ENCODE measurements at regions not wholly inside any gene's neighbourhood (a gene's known extent, or its start where the extent isn't known, plus 50 kb on each side); places are given as distances from the start of the nearest gene placed in this dataset.
"Not testable (repeated sequence)": the region's sequence is repeated elsewhere in the genome, so short reads cannot be mapped to it uniquely, and the experiment has no call there.

DNA sequence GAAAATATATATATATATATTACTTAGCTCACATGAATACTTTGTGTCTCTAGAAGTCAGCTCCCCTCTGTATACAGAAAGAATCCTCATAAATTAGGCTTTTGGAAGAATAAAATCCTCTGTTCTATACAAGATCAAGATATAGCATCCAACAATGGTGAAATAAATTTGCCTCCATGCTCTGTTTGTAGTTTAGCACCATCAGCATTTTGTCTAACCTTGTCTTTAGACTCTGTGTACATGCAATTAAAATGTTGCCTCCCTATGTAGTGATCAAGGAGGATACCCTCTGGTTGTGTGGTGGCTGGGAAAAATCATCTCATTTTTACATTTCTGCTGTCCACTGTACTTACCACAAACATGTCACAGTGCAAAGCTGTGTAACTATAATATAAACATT is 189.7 kb downstream of the C7orf25 start:
- no peaks in the 10 kb centered on the region for H3K79me2 ChIP-seq (ENCODE audit: insufficient read depth, low read length)
- H3K4me3 ChIP-seq (ENCODE audit: insufficient read depth, low read depth, low read length) = no peak overlapping the region

GRCh38 chr7:42720991-42721796 is 190.7 kb downstream of the C7orf25 start:
- peak overlapping the region; percentile 9 for H3K27ac Mint-ChIP-seq (ENCODE audit: unreplicated experiment)
- peaks cover 4% of the 10 kb centered on the region for H3K4me1 Mint-ChIP-seq (ENCODE audit: low read depth, unreplicated experiment)
- H3K79me2 ChIP-seq (ENCODE audit: insufficient read depth, low read length) = no peaks in the 10 kb centered on the region
- no peaks in the 10 kb centered on the region for H3K36me3 Mint-ChIP-seq (ENCODE audit: low read depth, unreplicated experiment)
- H3K36me3 ChIP-seq (ENCODE audit: insufficient read depth, low read length) = no peaks in the 10 kb centered on the region
- no peaks in the 10 kb centered on the region for H4K20me1 ChIP-seq (ENCODE audit: insufficient read depth, low read length)
- H3K9me3 Mint-ChIP-seq (ENCODE audit: unreplicated experiment) = peaks cover 3% of the 10 kb centered on the region
- H3K4me3 ChIP-seq (ENCODE audit: insufficient read depth, low read depth, low read length) = no peak overlapping the region
- no peak for DNase-seq (ENCODE audit: low read depth)
- H3K27me3 ChIP-seq (ENCODE audit: insufficient read depth, low read length) = no peaks in the 10 kb centered on the region
- H3K4me1 ChIP-seq (ENCODE audit: insufficient read depth, low read length) = no peaks in the 10 kb centered on the region
- no peak overlapping the region for H2AFZ ChIP-seq (ENCODE audit: low read depth, low read length)
- TF ChIP-seq EZH2 (IDR thresholded peaks at IDR 0.05; ENCODE audit: insufficient read depth, low read length) (no peak), CTCF (IDR thresholded peaks at IDR 0.05; ENCODE audit: insufficient read depth, low read depth, low read length) (no peak)
- H3K9ac ChIP-seq (ENCODE audit: low read length) = no peak overlapping the region
- no peak overlapping the region for H3K4me3 Mint-ChIP-seq (ENCODE audit: unreplicated experiment)
- no peak for FAIRE-seq
- H3K27ac ChIP-seq (ENCODE audit: low read depth, low read length) = no peak overlapping the region
- no peak overlapping the region for H3K4me2 ChIP-seq (ENCODE audit: low read length)
- H3K27me3 Mint-ChIP-seq (ENCODE audit: low read depth, unreplicated experiment) = peaks cover 12% of the 10 kb centered on the region
- no peaks in the 10 kb centered on the region for H3K9me3 ChIP-seq (ENCODE audit: insufficient read depth, low read depth, low read length)

More for the DNA sequence above, 189.7 kb downstream of the C7orf25 start:
- no peaks in the 10 kb centered on the region for H3K36me3 ChIP-seq (ENCODE audit: insufficient read depth, low read length)
- H3K9me3 ChIP-seq (ENCODE audit: insufficient read depth, low read depth, low read length) = no peaks in the 10 kb centered on the region
- H3K9ac ChIP-seq (ENCODE audit: low read length) = no peak overlapping the region
- H3K27me3 ChIP-seq (ENCODE audit: insufficient read depth, low read length) = no peaks in the 10 kb centered on the region
- Mint-ChIP-seq H3K4me1 (ENCODE audit: low read depth, unreplicated experiment) (peaks cover 8% of the 10 kb centered on the region), H3K27me3 (ENCODE audit: low read depth, unreplicated experiment) (peaks cover 12% of the 10 kb centered on the region), H3K4me3 (ENCODE audit: unreplicated experiment) (no peak overlapping the region), H3K9me3 (ENCODE audit: unreplicated experiment) (no peaks in the 10 kb centered on the region), H3K36me3 (ENCODE audit: low read depth, unreplicated experiment) (no peaks in the 10 kb centered on the region), H3K27ac (ENCODE audit: unreplicated experiment) (no peak overlapping the region)
- no peak for TF ChIP-seq EZH2 (IDR thresholded peaks at IDR 0.05; ENCODE audit: insufficient read depth, low read length)
- TF ChIP-seq CTCF (IDR thresholded peaks at IDR 0.05; ENCODE audit: insufficient read depth, low read depth, low read length) = no peak
- DNase-seq (ENCODE audit: low read depth) (no peak), FAIRE-seq (no peak)
- no peaks in the 10 kb centered on the region for H4K20me1 ChIP-seq (ENCODE audit: insufficient read depth, low read length)
- no peak overlapping the region for H2AFZ ChIP-seq (ENCODE audit: low read depth, low read length)
- no peaks in the 10 kb centered on the region for H3K4me1 ChIP-seq (ENCODE audit: insufficient read depth, low read length)
- no peak overlapping the region for H3K27ac ChIP-seq (ENCODE audit: low read depth, low read length)
- no peak overlapping the region for H3K4me2 ChIP-seq (ENCODE audit: low read length)

- no peaks in the 10 kb centered on the region for H3K4me1 Mint-ChIP-seq (ENCODE audit: low read depth, unreplicated experiment)
- no peak overlapping the region for H3K4me3 Mint-ChIP-seq (ENCODE audit: unreplicated experiment)
- H3K36me3 Mint-ChIP-seq (ENCODE audit: low read depth, unreplicated experiment) = no peaks in the 10 kb centered on the region
- Histone ChIP-seq H2AFZ (ENCODE audit: low read depth, low read length) (no peak overlapping the region), H3K79me2 (ENCODE audit: insufficient read depth, low read length) (no peaks in the 10 kb centered on the region), H3K4me3 (ENCODE audit: insufficient read depth, low read depth, low read length) (no peak overlapping the region), H3K4me1 (ENCODE audit: insufficient read depth, low read length) (no peaks in the 10 kb centered on the region), H3K9ac (ENCODE audit: low read length) (no peak overlapping the region), H3K9me3 (ENCODE audit: insufficient read depth, low read depth, low read length) (no peaks in the 10 kb centered on the region), H3K4me2 (ENCODE audit: low read length) (no peak overlapping the region), H3K27me3 (ENCODE audit: insufficient read depth, low read length) (no peaks in the 10 kb centered on the region), H3K36me3 (ENCODE audit: insufficient read depth, low read length) (no peaks in the 10 kb centered on the region), H3K27ac (ENCODE audit: low read depth, low read length) (no peak overlapping the region), H4K20me1 (ENCODE audit: insufficient read depth, low read length) (no peaks in the 10 kb centered on the region)
- H3K9me3 Mint-ChIP-seq (ENCODE audit: unreplicated experiment) = peaks cover 3% of the 10 kb centered on the region
- peaks cover 12% of the 10 kb centered on the region for H3K27me3 Mint-ChIP-seq (ENCODE audit: low read depth, unreplicated experiment)
- H3K27ac Mint-ChIP-seq (ENCODE audit: unreplicated experiment) = no peak overlapping the region
- no peak for DNase-seq (ENCODE audit: low read depth)
- TF ChIP-seq EZH2 (IDR thresholded peaks at IDR 0.05; ENCODE audit: insufficient read depth, low read length) (no peak), CTCF (IDR thresholded peaks at IDR 0.05; ENCODE audit: insufficient read depth, low read depth, low read length) (no peak)
- FAIRE-seq = no peak
Observed at GRCh38 chr7:42720012-42720411, 191.9 kb downstream of the C7orf25 start.

- H3K9ac ChIP-seq (ENCODE audit: low read length); H3K79me2 ChIP-seq (ENCODE audit: insufficient read depth, low read length); H3K27me3 ChIP-seq (ENCODE audit: insufficient read depth, low read length); H3K36me3 ChIP-seq (ENCODE audit: insufficient read depth, low read length); FAIRE-seq; H3K4me2 ChIP-seq (ENCODE audit: low read length); H3K27ac Mint-ChIP-seq (ENCODE audit: unreplicated experiment); H2AFZ ChIP-seq (ENCODE audit: low read depth, low read length); H4K20me1 ChIP-seq (ENCODE audit: insufficient read depth, low read length); H3K9me3 ChIP-seq (ENCODE audit: insufficient read depth, low read depth, low read length); H3K4me3 Mint-ChIP-seq (ENCODE audit: unreplicated experiment); H3K4me3 ChIP-seq (ENCODE audit: insufficient read depth, low read depth, low read length); H3K36me3 Mint-ChIP-seq (ENCODE audit: low read depth, unreplicated experiment); H3K4me1 ChIP-seq (ENCODE audit: insufficient read depth, low read length); H3K9me3 Mint-ChIP-seq (ENCODE audit: unreplicated experiment); H3K4me1 Mint-ChIP-seq (ENCODE audit: low read depth, unreplicated experiment); DNase-seq (ENCODE audit: low read depth); H3K27ac ChIP-seq (ENCODE audit: low read depth, low read length): not testable (repeated sequence)
- H3K27me3 Mint-ChIP-seq (ENCODE audit: low read depth, unreplicated experiment) = peaks cover 12% of the 10 kb centered on the region
Observed at GRCh38 chr7:42718466-42718865, 193.4 kb downstream of the C7orf25 start.

All from astrocyte (in vitro differentiated cells and primary cell).